ENCODE measurements at regions not wholly inside any gene's neighbourhood (a gene's known extent, or its start where the extent isn't known, plus 50 kb on each side); places are given as distances from the start of the nearest gene placed in this dataset.

DNA sequence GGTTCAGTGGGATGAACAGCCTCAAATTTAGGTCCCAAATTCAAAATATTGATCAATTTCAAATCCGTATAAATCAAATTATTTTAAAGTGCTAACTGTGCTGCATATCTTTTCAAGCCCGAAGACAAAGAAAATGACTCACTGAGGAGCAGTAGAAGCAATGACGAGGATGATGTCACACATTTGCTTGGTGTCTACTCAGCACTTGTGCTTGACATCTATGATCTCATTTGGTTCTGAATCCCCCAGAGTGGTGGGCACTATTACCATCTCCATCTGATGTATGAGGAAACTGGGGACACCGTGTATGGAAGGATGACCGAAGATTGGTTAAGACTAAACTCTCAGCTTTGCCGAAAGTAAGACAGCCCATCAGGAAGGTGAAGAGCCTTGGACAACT is 136.5 kb upstream of the CHRNA7 start:
- TF ChIP-seq, protein P1, sequence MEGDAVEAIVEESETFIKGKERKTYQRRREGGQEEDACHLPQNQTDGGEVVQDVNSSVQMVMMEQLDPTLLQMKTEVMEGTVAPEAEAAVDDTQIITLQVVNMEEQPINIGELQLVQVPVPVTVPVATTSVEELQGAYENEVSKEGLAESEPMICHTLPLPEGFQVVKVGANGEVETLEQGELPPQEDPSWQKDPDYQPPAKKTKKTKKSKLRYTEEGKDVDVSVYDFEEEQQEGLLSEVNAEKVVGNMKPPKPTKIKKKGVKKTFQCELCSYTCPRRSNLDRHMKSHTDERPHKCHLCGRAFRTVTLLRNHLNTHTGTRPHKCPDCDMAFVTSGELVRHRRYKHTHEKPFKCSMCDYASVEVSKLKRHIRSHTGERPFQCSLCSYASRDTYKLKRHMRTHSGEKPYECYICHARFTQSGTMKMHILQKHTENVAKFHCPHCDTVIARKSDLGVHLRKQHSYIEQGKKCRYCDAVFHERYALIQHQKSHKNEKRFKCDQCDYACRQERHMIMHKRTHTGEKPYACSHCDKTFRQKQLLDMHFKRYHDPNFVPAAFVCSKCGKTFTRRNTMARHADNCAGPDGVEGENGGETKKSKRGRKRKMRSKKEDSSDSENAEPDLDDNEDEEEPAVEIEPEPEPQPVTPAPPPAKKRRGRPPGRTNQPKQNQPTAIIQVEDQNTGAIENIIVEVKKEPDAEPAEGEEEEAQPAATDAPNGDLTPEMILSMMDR (IDR thresholded peaks at IDR 0.05; ENCODE audit: insufficient read depth, missing control alignments) = no peak
- DNase-seq (ENCODE audit: insufficient read length, low spot score) = no peak
- FAIRE-seq = no peak

DNA sequence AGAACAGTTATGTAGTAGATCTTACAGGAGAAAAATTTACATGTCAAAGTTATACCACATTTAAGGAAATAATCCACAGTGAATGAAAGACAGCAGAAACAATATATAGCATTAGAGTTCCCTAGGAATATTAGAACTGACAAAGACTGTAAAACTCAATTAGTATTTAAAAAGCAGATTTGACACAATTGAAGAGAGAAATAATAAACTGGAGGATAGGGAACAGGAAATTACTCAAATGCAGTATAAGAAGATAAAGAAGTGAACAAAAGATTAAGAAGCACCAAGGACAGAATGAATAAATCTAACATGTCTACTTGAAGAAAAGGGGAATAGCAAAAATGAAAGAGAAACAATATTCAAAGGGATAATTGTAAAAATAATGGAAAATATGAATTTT is 132.6 kb upstream of the CHRNA7 start:
- FAIRE-seq (no peak), DNase-seq (ENCODE audit: insufficient read length, low spot score) (no peak)
- TF ChIP-seq, protein P1 (IDR thresholded peaks at IDR 0.05; ENCODE audit: insufficient read depth, missing control alignments) = no peak

DNA sequence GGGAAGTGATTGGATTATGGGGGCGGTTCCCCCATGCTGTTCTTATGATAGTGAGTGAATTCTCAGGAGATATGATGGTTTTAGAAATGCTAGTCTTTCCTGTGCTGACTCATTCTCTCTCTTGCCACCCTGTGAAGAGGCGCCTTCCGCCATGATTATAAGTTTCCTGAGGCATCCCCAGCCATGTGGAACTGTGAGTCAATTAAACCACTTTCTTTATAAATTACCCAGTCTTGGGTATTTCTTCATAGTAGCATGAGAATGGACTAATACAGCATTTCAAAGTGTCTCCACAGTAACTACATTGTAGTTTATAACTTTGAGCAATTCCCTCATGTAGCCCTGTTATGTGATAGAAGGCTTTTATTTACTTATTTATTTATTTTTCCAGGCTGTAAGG is 128.8 kb upstream of the CHRNA7 start:
- FAIRE-seq (no peak), DNase-seq (ENCODE audit: insufficient read length, low spot score) (no peak)
- TF ChIP-seq, protein P1 (IDR thresholded peaks at IDR 0.05; ENCODE audit: insufficient read depth, missing control alignments) = no peak

DNA sequence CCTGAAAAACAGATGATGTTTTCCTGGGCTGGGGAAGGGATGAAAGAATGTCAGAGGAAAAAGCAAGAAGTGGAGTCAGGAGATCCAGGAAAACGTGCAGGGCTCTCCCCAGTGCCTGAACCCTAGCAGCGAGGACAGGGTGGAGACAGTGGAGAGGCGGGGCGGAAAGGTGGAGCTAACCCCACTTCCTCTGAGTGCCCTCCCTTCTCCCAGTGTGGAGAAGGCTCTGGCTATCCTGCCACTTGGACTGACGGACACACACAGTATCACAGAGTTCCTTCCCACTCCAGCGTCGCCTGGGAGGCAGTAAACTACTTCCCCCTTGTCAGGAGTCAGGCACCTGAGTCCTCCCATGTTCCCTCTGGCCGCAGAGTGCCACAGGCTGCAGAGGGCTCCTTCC is 125.3 kb upstream of the CHRNA7 start:
- no peak for DNase-seq (ENCODE audit: insufficient read length, low spot score)
- TF ChIP-seq, protein P1 (IDR thresholded peaks at IDR 0.05; ENCODE audit: insufficient read depth, missing control alignments) = no peak
- FAIRE-seq = no peak

DNA sequence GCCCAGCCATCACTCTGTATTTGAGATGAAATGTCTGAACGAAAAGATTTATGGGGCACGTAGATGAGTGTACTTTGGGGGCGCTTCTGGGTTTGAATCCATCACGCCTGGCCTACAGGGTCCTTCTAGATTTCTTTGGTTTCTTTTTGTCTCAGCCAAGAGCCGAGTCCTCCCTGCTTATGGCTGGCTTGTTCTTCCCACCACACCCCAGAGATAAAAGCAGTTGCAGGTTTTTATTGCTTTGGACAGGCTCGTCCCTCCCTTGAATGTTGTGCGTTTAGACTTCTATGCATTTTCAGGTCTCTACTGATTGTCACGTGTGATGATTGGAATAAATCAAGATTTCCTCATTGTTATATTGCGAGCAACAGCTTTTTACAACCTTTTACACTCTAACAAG is 104.8 kb upstream of the CHRNA7 start:
- FAIRE-seq (no peak), DNase-seq (ENCODE audit: insufficient read length, low spot score) (no peak)

DNA sequence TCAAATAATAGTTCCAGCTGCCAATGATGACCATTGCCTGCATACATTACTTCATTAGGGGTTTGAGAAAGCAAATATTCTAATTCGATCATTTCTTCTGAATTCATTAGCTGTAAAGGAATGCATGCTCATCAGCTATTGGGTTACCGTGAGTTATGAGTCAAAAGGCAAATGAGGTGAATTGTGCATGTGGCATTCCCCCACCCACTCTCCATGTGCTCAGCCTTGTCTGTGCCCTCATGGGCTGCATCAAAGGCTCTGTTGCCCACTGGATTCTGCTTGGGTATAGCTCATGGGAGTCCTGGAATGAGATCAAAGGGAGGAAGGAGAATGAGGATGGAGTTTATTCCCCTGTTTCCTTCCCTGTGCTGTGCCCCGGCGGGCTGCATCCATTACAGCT is 99.3 kb upstream of the CHRNA7 start:
- TF ChIP-seq, protein P1 (IDR thresholded peaks at IDR 0.05; ENCODE audit: insufficient read depth, missing control alignments) = no peak
- no peak for DNase-seq (ENCODE audit: insufficient read length, low spot score)
- FAIRE-seq = no peak

More for the DNA sequence above, 104.8 kb upstream of the CHRNA7 start:
- TF ChIP-seq, protein P1 (IDR thresholded peaks at IDR 0.05; ENCODE audit: insufficient read depth, missing control alignments) = no peak

DNA sequence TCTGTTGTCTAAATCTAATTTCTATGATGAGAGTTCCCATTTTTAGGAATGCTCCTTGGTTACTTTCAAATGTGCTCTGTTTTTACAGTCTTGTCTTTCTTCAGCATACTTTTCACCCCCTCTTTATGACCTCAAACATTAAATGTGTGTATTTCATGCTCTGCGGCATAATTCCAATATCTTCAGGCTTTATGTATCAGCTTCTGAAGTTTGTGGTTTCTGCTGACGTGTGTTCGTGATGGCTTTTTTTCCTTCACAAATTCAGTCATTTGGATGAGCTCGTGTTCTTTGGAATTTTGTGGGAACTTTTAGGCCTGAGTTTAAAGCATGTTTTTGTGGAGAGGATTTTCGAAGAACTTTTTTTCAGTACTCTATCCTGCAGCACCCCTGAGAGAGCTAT is 97.7 kb upstream of the CHRNA7 start:
- FAIRE-seq (no peak), DNase-seq (ENCODE audit: insufficient read length, low spot score) (no peak)
- TF ChIP-seq, protein P1 (IDR thresholded peaks at IDR 0.05; ENCODE audit: insufficient read depth, missing control alignments) = no peak
